GM21381 (cell line): ENCODE measurements at regions not wholly inside any gene's neighbourhood (a gene's known extent, or its start where the extent isn't known, plus 50 kb on each side); places are given as distances from the start of the nearest gene placed in this dataset.
"Not testable (repeated sequence)": the region's sequence is repeated elsewhere in the genome, so short reads cannot be mapped to it uniquely, and the experiment has no call there.

Experiments used
- ATAC-seq: cut with Tn5 transposase; IDR thresholded peaks from one replicate; pipeline ENCODE4 v1.9.1; 2021; ENCODE audit warnings: mild to moderate bottlenecking, moderate library complexity; ENCODE audit not compliant: unreplicated experiment

GRCh38 chr2:37569131-37569823 lies 102.2 kb downstream of the CDC42EP3 start:
- no peak for ATAC-seq

- ATAC-seq: no peak
These were observed 101.3 kb downstream of the CDC42EP3 start for GRCh38 chr2:37569986-37570679.

- peak; percentile 80 for ATAC-seq
These were observed 100.5 kb downstream of the CDC42EP3 start for GRCh38 chr2:37570773-37571586.

DNA sequence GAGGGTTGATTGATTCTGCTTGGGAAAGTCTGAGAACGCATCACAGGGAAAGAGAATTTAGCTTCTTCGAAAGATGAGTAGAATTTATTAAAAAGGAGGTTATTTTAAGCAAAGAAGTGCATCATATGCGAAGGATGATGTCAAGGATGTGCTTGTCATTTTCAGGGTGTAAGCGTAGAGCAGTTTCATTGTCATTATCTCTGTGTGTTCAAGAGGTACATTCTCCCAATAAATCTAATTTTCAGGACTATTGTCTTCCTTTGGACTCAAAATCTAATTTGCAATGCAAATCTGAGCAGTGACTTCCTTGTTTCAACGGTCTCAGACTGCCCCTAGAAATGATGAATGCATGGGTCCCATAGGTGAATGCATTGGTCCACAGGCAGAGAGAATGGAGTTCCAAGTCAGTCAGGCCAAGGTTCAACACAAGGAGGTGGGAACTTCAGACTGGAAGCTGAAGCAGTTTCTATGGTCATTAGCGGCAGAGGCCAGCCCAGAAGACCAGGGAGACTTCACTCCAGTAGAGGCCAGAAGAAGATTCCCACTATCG lies 99.8 kb downstream of the CDC42EP3 start:
- no peak for ATAC-seq

- ATAC-seq: peak; percentile 52
These were observed 97.7 kb downstream of the CDC42EP3 start for GRCh38 chr2:37573451-37574388.

DNA sequence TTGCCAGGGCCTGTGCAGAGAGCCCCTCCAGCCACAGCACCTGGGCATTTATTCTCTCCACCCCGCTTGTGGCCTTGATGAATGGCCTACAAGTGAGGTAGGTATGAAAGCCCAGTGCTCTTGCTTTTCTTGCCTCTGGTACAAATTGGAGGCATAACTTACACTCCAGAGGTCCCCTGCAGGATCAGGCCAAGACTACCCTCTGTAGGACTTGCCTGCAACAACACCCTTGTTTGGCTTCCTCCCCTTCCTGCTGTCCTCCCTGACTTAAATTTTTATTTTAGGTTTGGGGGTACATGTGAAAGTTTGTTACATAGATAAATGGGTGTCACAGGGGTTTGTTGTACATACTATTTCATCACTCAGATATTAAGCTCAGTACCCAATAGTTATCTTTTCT lies 95.7 kb downstream of the CDC42EP3 start:
- no peak for ATAC-seq

- ATAC-seq: not testable (repeated sequence)
These were observed 95.2 kb downstream of the CDC42EP3 start for GRCh38 chr2:37576194-37576593.

- no peak for ATAC-seq
These were observed 94.6 kb downstream of the CDC42EP3 start for GRCh38 chr2:37576831-37577230.

DNA sequence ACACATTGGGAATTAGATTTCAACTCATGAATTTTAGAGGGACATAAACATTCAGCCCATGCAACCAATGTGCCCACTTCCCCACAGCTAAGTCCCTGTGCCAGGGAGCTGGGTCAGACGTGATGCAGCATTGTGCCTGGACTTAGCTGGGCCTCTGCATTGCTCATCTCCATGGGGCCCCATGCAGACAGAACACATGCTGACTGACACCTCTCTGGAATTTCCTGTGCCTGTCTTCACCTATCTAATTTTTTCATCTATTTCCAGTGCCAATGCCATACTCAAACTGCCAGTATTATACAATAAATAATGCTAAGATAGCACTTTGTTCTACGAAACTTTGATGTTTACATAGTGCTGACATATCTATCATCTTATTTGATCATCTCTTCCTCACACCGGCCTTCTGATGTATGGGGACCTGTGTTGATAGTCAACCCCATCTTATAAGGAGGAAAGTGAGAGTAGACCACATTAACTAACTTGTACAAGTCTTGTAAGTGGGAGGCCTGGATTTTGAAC lies 92.2 kb downstream of the CDC42EP3 start:
- no peak for ATAC-seq

GRCh38 chr2:37579949-37580348 lies 91.5 kb downstream of the CDC42EP3 start:
- not testable (repeated sequence) for ATAC-seq

DNA sequence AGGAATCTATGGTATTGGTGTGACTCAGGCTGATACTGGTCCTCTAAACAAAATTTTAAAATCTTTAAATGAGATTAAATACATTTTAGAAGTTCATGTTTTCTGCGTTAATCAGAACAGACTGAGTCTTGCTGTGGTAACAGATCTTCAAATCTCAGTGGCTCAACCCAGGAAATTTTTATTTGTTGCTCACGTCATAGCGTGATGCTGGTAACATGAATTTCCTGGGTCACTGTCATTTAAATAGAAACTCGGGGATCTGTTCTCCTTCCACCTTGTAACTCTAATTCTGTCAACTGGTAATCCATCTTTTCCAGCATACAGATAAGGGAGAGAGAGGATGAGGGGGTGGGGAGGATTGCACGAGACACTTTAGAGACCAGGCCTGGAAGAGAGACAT lies 90.0 kb downstream of the CDC42EP3 start:
- ATAC-seq: no peak

DNA sequence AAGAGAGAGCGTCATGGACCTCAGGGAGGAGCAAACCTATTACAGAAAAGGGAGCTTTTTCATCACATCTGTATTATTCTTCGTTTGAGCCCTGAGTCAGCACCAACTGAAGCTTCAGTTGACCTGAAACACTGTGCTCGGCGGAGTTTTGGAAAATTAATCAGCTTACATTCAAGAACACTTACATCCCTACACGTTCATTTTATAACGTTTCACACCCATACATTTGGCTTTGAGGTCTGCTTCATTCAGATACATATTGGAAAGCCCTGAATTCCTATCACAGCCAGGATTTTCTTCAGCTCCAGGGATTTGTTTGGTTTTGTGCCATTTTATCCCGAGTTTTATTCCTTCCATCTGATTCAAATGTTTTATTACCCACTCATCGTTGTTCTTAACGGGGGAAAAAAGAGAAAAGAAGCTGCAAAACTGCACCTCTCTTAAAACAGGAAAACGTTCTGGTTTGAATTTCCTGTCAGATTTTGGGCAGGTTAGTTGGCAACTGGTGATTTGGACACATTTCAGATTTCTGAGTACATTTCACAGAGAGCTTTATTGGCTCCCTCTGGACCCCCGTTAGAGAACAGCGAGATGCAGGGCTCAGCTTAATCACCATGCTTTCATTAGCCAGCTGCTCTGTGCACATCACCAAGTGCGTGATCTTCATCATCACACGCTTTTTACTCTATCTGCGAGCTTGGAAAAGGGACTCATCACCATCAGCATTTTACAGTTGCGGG lies 88.8 kb downstream of the CDC42EP3 start:
- ATAC-seq: no peak

- no peak for ATAC-seq
These were observed 88.0 kb downstream of the CDC42EP3 start for GRCh38 chr2:37583402-37583801.

DNA sequence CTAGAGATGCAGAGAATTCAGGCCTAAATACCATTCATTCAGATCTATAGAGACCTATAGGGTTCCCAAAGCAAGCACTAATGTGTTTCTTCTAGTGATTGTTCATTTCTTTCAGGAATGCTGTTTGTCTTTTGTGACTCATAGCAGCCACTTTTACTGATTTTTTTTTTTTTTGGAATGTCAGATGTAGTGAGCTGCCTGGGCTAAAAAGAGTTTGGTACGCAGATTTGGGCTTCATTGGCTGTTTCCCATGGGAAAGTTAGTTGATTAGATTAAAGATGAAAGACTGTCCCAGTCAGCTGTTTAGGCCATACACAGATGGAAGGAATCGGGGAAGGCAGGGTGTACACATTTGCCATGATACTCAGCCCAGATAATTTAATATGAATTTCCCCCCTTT lies 87.6 kb downstream of the CDC42EP3 start:
- ATAC-seq: no peak

DNA sequence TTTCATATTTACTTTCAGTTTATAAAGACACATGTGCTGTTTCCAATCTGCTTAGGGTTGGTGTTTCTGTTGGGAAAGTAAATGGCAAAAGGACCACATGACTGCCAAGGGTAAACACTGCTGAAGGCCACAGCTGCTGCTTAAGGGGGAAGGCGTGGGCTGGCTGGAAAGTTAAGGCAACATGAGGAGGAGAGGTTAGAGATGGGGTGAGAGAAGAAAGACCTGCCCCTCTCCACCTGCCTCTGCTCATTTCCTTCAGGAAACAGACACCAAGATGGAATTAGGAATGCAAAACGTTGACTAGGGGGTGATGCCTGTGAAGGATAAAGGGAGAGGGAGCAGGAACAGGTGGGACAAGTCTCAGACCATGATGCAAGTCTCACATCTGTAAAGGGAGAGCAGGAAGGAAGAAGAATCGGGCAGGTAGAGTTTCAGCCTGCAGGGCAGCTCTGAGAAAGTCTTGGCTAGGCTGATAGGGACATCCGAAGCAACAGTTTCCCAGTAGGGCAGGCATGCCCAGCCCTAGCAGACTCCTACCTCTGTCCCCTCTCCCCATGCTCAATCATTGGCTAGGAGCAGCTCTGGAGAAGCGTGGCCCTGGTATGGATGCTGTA lies 86.0 kb downstream of the CDC42EP3 start:
- ATAC-seq: no peak

- ATAC-seq: peak; percentile 33
These were observed 85.3 kb downstream of the CDC42EP3 start for GRCh38 chr2:37585982-37586621.

GRCh38 chr2:37586663-37587317 lies 84.7 kb downstream of the CDC42EP3 start:
- no peak for ATAC-seq

DNA sequence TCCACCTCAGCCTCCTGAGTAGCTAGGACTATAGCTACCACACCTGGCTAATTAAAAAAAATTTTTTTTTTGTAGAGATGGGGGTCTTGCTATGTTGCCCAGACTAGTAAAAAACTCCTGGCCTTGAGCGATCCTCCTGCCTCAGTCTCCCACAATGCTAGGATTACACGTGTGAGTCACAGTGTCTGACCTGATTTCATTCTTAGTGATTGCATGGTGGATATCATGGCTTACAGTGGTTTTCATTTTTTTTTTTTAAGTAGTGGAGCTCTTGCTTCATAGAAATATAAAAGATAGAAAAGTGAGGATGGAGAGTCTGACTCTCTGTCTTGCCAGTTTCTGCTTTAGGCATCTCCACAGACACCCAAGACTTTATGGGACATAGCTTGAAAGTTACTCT lies 83.6 kb downstream of the CDC42EP3 start:
- no peak for ATAC-seq
